OCI-LY7 (cell line): ENCODE measurements at regions not wholly inside any gene's neighbourhood (a gene's known extent, or its start where the extent isn't known, plus 50 kb on each side); places are given as distances from the start of the nearest gene placed in this dataset.

Experiments used
- BruUV-seq: library from RNA; stranded (reverse); fragments of 400-500 nt; replicated peaks from 2 replicates; lab custom pipeline; 2021; lab: Mats Ljungman, UMichigan
- CTCF ChIA-PET: fragments of 300-600 bp; sonication (Branson Sonifier 250); formaldehyde crosslinking; loops from one replicate; lab custom pipeline; 2022; ENCODE audit warnings: antibody characterized with exemption; ENCODE audit not compliant: unreplicated experiment; lab: Charles Lee
- POLR2A ChIA-PET: fragments of 300-600 bp; sonication (Branson Sonifier 250); formaldehyde crosslinking; loops from one replicate; lab custom pipeline; 2022; ENCODE audit warnings: antibody characterized with exemption; lab: Charles Lee
- DNase-seq: peaks from one replicate; pipeline ENCODE4 v3.0.0-alpha.2; 2015; ENCODE audit warnings: low spot score
- H2AFZ ChIP-seq: fragments of 200-600 bp; sonication (generic), shearing (Covaris generic); 2 replicates; pipeline ENCODE4 v1.6.1; 2014; ENCODE audit warnings: mild to moderate bottlenecking, antibody characterized with exemption, low read length, moderate library complexity
- H3K27ac ChIP-seq: fragments of 200-600 bp; sonication (generic); 2 replicates; pipeline ENCODE4 v1.5.1; 2014; ENCODE audit warnings: mixed run types, low read depth, mild to moderate bottlenecking, moderate library complexity, low read length, inconsistent platforms; ENCODE audit not compliant: poor library complexity, severe bottlenecking
- H3K36me3 ChIP-seq: fragments of 200-600 bp; sonication (generic); 2 replicates; pipeline ENCODE4 v1.6.1; 2014; ENCODE audit warnings: mild to moderate bottlenecking, antibody characterized with exemption, low read length, moderate library complexity, mixed read lengths; ENCODE audit not compliant: insufficient read depth
- H3K4me1 ChIP-seq: fragments of 200-600 bp; sonication (generic); 2 replicates; pipeline ENCODE4 v1.5.1; 2014; ENCODE audit warnings: mild to moderate bottlenecking, low read length; ENCODE audit not compliant: insufficient read depth, poor library complexity, severe bottlenecking
- H3K4me2 ChIP-seq: fragments of 200-600 bp; sonication (generic); 2 replicates; pipeline ENCODE4 v1.6.1; 2014; ENCODE audit warnings: mild to moderate bottlenecking, low read length
- H3K4me3 ChIP-seq: fragments of 200-600 bp; sonication (generic); 2 replicates; pipeline ENCODE4 v1.5.1; 2014; ENCODE audit warnings: mild to moderate bottlenecking, low read depth, low read length; ENCODE audit not compliant: poor library complexity, severe bottlenecking
- H3K79me2 ChIP-seq: fragments of 200-600 bp; sonication (generic); 2 replicates; pipeline ENCODE4 v1.6.1; 2016; ENCODE audit warnings: low read depth, mild to moderate bottlenecking, low read length, moderate library complexity, mixed read lengths; ENCODE audit not compliant: insufficient read depth
- H3K9me2 ChIP-seq: fragments of 200-600 bp; sonication (generic); 2 replicates; pipeline ENCODE4 v1.6.1; 2016; ENCODE audit warnings: mild to moderate bottlenecking, low read length, mixed read lengths; ENCODE audit not compliant: insufficient read depth
- H3K9me3 ChIP-seq: fragments of 200-600 bp; sonication (generic); 2 replicates; pipeline ENCODE4 v1.6.1; 2014; ENCODE audit warnings: mild to moderate bottlenecking, mixed run types, low read length, mixed read lengths
- H4K20me1 ChIP-seq: fragments of 200-600 bp; sonication (generic); 2 replicates; pipeline ENCODE4 v1.6.1; 2014; ENCODE audit warnings: mild to moderate bottlenecking, antibody characterized with exemption, low read length, moderate library complexity, mixed read lengths; ENCODE audit not compliant: insufficient read depth
- CTCF ChIP-seq: fragments of 200-600 bp; sonication (generic); conservative IDR thresholded peaks from 2 replicates; pipeline ENCODE4 v1.5.1; 2014; ENCODE audit warnings: mild to moderate bottlenecking, antibody characterized with exemption, low read length, moderate library complexity, mixed read lengths
- EZH2phosphoT487 ChIP-seq: fragments of 200-600 bp; sonication (generic); IDR thresholded peaks from 2 replicates; pipeline ENCODE4 v1.6.1; 2018; ENCODE audit warnings: low read depth, borderline replicate concordance, mild to moderate bottlenecking, mixed run types, antibody characterized with exemption, low read length, moderate library complexity, mixed read lengths
- intact Hi-C: fragments of 100-400 bp; cut with micrococcal nuclease; formaldehyde crosslinking; loops from one replicate; pipeline ENCODE4 v1.10.0; 2022; ENCODE audit not compliant: unreplicated experiment

- Histone ChIP-seq H3K9me2 (peaks cover 3% of the 10 kb centered on the region; the same call in 1 of the 2 replicates), H3K4me2 (no peak overlapping the region), H3K4me1 (no peaks in the 10 kb centered on the region), H4K20me1 (no peaks in the 10 kb centered on the region), H3K9me3 (no peaks in the 10 kb centered on the region), H3K36me3 (no peaks in the 10 kb centered on the region), H3K79me2 (no peaks in the 10 kb centered on the region), H3K27ac (no peak overlapping the region), H2AFZ (no peak overlapping the region), H3K4me3 (no peak overlapping the region)
- ChIA-PET CTCF (no interaction called here), POLR2A (no interaction called here)
- intact Hi-C loops = no loop called here
- TF ChIP-seq EZH2phosphoT487 = no peak
- no TSS peak for BruUV-seq
- no peak for DNase-seq
Measured at GRCh38 chr4:59698041-59698440, 1502.1 kb upstream of the ADGRL3 start.

GRCh38 chr4:59700651-59701050, 1499.5 kb upstream of the ADGRL3 start:
- Histone ChIP-seq H3K4me2 (no peak overlapping the region), H3K79me2 (no peaks in the 10 kb centered on the region), H2AFZ (no peak overlapping the region), H3K4me3 (no peak overlapping the region), H3K4me1 (no peaks in the 10 kb centered on the region), H3K9me2 (peaks cover 3% of the 10 kb centered on the region; the same call in 1 of the 2 replicates), H3K9me3 (no peaks in the 10 kb centered on the region), H3K36me3 (no peaks in the 10 kb centered on the region), H3K27ac (no peak overlapping the region), H4K20me1 (no peaks in the 10 kb centered on the region)
- no TSS peak for BruUV-seq
- intact Hi-C loops = no loop called here
- TF ChIP-seq CTCF = no peak
- TF ChIP-seq EZH2phosphoT487 = no peak
- ChIA-PET CTCF (no interaction called here), POLR2A (no interaction called here)
- no peak for DNase-seq

- no peaks in the 10 kb centered on the region for H4K20me1 ChIP-seq
- H3K9me2 ChIP-seq = no peaks in the 10 kb centered on the region
- no peak for DNase-seq
- no peaks in the 10 kb centered on the region for H3K79me2 ChIP-seq
- H3K4me3 ChIP-seq = no peak overlapping the region
- intact Hi-C loops = no loop called here
- ChIA-PET POLR2A (no interaction called here), CTCF (no interaction called here)
- H3K36me3 ChIP-seq = no peaks in the 10 kb centered on the region
- H3K9me3 ChIP-seq = no peaks in the 10 kb centered on the region
- TF ChIP-seq EZH2phosphoT487 (no peak), CTCF (no peak)
- no peak overlapping the region for H3K27ac ChIP-seq
- no peak overlapping the region for H3K4me2 ChIP-seq
- H2AFZ ChIP-seq = no peak overlapping the region
- no peaks in the 10 kb centered on the region for H3K4me1 ChIP-seq
- BruUV-seq = no TSS peak
Measured at GRCh38 chr4:59704616-59705015, 1495.5 kb upstream of the ADGRL3 start.
